ENCODE measurements at regions not wholly inside any gene's neighbourhood (a gene's known extent, or its start where the extent isn't known, plus 50 kb on each side); places are given as distances from the start of the nearest gene placed in this dataset.

DNA sequence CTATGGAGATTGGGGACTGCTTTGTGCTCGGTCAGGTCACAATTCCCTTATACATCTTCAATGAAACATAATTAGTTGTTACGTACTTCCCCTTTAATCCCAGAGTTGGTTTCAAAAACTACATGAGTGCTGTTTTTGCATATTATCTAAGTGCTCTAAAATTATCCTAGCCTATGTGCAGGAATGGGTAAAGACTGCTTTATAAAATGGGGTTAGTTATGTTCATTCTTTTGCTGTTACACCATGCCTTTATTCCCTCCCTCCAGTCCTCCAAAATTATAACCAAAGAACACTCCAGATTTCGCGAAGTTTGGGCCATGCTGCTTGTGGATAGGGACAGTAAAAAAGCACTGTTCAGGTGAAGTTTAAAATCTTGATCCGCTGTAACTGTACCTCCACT is 173.9 kb upstream of the SNX7 start:
- H3K9me3 ChIP-seq (replicated peaks) = no peaks in the 10 kb centered on the region
- H3K27me3 ChIP-seq (ENCODE audit: low read depth) = no peaks in the 10 kb centered on the region
- TF ChIP-seq, protein P1, sequence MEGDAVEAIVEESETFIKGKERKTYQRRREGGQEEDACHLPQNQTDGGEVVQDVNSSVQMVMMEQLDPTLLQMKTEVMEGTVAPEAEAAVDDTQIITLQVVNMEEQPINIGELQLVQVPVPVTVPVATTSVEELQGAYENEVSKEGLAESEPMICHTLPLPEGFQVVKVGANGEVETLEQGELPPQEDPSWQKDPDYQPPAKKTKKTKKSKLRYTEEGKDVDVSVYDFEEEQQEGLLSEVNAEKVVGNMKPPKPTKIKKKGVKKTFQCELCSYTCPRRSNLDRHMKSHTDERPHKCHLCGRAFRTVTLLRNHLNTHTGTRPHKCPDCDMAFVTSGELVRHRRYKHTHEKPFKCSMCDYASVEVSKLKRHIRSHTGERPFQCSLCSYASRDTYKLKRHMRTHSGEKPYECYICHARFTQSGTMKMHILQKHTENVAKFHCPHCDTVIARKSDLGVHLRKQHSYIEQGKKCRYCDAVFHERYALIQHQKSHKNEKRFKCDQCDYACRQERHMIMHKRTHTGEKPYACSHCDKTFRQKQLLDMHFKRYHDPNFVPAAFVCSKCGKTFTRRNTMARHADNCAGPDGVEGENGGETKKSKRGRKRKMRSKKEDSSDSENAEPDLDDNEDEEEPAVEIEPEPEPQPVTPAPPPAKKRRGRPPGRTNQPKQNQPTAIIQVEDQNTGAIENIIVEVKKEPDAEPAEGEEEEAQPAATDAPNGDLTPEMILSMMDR (IDR thresholded peaks at IDR 0.05; ENCODE audit: borderline replicate concordance) = no peak
- H3K4me1 ChIP-seq = no peaks in the 10 kb centered on the region
- H3K36me3 ChIP-seq = no peaks in the 10 kb centered on the region
- DNase-seq = no peak
- no peak overlapping the region for H3K27ac ChIP-seq (replicated peaks)
- intact Hi-C loops (cut with micrococcal nuclease) = no loop called here
- H3K4me3 ChIP-seq = no peak overlapping the region

DNA sequence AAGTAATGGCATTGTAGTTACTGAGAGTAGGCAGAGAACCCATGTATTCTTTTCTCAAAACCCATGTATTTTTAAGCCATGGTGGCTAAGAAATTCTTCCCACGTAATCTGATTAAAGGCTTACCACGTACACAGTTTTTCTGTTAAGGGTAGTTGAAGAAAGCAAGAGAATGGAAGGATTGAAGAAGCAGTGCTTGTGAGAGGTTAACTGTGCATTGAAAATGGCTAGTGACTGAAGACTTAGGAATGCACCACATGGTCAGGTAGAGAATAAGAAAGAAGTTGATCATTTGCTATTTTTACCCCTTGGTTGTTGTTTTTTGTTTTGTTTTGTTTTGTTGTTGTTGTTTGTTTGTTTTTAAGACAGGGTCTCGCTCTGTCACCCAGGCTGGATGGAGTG is 178.9 kb upstream of the SNX7 start:
- H3K4me1 ChIP-seq = no peaks in the 10 kb centered on the region
- no peak overlapping the region for H3K4me3 ChIP-seq
- H3K27me3 ChIP-seq (ENCODE audit: low read depth) = no peaks in the 10 kb centered on the region
- intact Hi-C loops (cut with micrococcal nuclease) = no loop called here
- H3K9me3 ChIP-seq (replicated peaks) = no peaks in the 10 kb centered on the region
- TF ChIP-seq, protein P1 (IDR thresholded peaks at IDR 0.05; ENCODE audit: borderline replicate concordance) = no peak
- no peak overlapping the region for H3K27ac ChIP-seq (replicated peaks)
- DNase-seq = no peak
- H3K36me3 ChIP-seq = no peaks in the 10 kb centered on the region

DNA sequence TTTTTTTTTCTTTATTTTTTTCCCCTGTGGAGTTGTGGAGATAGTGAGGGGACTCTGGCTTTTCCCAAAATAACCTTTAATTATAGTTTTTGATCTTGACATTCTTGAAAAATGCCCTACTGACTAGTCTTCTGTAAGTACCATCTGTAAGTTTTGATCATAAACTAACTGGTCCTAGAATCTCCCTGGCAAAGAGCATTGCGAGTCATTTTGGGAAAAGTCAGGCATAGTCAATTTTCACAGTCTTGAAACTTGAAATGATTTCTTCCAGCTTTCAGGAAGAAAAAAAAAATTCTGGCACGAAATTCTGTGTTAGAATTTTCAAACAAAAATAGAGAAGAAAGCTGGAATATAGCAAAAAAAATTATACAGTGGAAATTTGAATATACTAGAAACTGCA is 181.2 kb upstream of the SNX7 start:
- DNase-seq = no peak
- Histone ChIP-seq H3K9me3 (replicated peaks) (no peaks in the 10 kb centered on the region), H3K27me3 (ENCODE audit: low read depth) (no peaks in the 10 kb centered on the region), H3K36me3 (no peaks in the 10 kb centered on the region), H3K4me1 (no peaks in the 10 kb centered on the region), H3K4me3 (no peak overlapping the region), H3K27ac (replicated peaks) (no peak overlapping the region)
- TF ChIP-seq, protein P1 (IDR thresholded peaks at IDR 0.05; ENCODE audit: borderline replicate concordance) = no peak
- intact Hi-C loops (cut with micrococcal nuclease) = no loop called here

DNA sequence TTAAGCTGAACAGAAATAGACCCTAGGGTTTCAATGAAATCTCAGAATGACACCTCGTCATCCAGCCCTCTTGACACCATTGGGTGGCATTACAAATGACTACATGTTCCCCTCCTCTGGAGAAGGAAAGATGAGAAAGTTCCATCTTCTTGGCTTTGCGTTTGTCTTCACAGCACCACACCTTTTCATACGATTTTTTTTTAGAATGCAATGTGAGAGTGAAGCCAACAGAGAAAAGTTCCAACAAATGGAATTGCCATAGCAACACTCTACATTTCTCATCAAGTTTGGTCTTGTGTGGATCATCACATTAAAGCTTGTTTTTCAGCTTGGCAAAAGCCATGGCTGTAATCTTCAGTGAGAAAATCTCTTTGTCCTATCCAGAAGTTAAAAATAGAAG is 183.4 kb upstream of the SNX7 start:
- TF ChIP-seq, protein P1 (IDR thresholded peaks at IDR 0.05; ENCODE audit: borderline replicate concordance) = no peak
- no peaks in the 10 kb centered on the region for H3K36me3 ChIP-seq
- H3K27ac ChIP-seq (replicated peaks) = no peak overlapping the region
- H3K27me3 ChIP-seq (ENCODE audit: low read depth) = no peaks in the 10 kb centered on the region
- H3K4me1 ChIP-seq = no peaks in the 10 kb centered on the region
- DNase-seq = no peak
- intact Hi-C loops (cut with micrococcal nuclease) = no loop called here
- H3K4me3 ChIP-seq = no peak overlapping the region
- no peaks in the 10 kb centered on the region for H3K9me3 ChIP-seq (replicated peaks)

DNA sequence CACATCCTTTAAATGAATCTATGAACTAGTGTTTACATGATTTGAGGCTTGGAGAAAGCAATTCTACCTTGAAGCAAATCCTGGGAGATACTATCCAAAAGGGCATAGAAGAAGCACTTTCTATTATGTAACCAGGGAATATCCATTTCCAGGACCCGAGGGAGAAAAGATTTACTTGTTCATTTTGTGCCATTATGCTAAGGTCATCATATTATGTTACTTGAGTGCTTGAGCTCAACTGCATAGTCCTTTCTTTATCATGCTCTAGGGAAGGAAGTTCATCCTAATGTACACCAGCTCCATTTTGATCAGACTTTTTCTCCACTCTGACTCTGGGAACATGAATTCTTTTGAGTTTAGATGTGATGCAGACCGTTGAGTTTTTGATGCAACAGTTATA is 188.6 kb upstream of the SNX7 start:
- Histone ChIP-seq H3K9me3 (replicated peaks) (no peaks in the 10 kb centered on the region), H3K27me3 (ENCODE audit: low read depth) (peaks cover 4% of the 10 kb centered on the region), H3K36me3 (no peaks in the 10 kb centered on the region), H3K27ac (replicated peaks) (no peak overlapping the region), H3K4me3 (no peak overlapping the region), H3K4me1 (no peaks in the 10 kb centered on the region)
- TF ChIP-seq, protein P1 (IDR thresholded peaks at IDR 0.05; ENCODE audit: borderline replicate concordance) = no peak
- no peak for DNase-seq
- intact Hi-C loops (cut with micrococcal nuclease) = no loop called here

DNA sequence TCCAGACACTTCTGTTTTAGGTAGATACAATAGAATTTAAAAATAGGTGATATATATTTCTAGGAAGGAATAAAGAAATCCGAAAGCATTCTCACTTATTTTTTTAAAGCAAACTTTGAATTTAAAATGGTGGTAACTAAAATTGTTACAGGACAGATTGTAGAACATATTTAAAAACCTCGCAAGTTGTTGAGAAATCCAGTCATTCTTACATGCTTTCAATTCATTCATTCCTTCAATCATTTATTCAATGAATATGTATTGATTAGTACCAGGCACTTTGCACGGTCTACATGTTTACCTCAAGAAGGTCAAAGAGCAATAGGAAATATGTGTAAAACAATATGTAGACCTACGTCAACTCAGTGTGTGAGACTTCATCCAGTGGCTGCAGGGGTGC is 189.9 kb upstream of the SNX7 start:
- TF ChIP-seq, protein P1 (IDR thresholded peaks at IDR 0.05; ENCODE audit: borderline replicate concordance) = no peak
- Histone ChIP-seq H3K4me1 (no peaks in the 10 kb centered on the region), H3K36me3 (no peaks in the 10 kb centered on the region), H3K4me3 (no peak overlapping the region), H3K9me3 (replicated peaks) (no peaks in the 10 kb centered on the region), H3K27ac (replicated peaks) (no peak overlapping the region), H3K27me3 (ENCODE audit: low read depth) (peaks cover 4% of the 10 kb centered on the region)
- intact Hi-C loops (cut with micrococcal nuclease) = no loop called here
- no peak for DNase-seq

All from left ventricle myocardium inferior (tissue), 1 donor.